Testis (tissue), 2 donors: ENCODE measurements at regions not wholly inside any gene's neighbourhood (a gene's known extent, or its start where the extent isn't known, plus 50 kb on each side); places are given as distances from the start of the nearest gene placed in this dataset.

ENCODE experiments used
- DNase-seq: peaks from one replicate; pipeline ENCODE4 v3.0.0-alpha.2; 2019
- H3K27ac ChIP-seq, 2 donors: fragments of 200-600 bp; sonication (generic); one replicate each; pipeline ENCODE4 v1.5.1; 2019
- H3K27me3 ChIP-seq: fragments of 200-600 bp; sonication (generic); one replicate; pipeline ENCODE4 v1.5.1; 2019
- H3K36me3 ChIP-seq: fragments of 200-600 bp; sonication (generic); one replicate; pipeline ENCODE4 v1.5.1; 2017; ENCODE audit warnings: low read depth; ENCODE audit errors: missing control alignments
- H3K4me1 ChIP-seq: fragments of 200-600 bp; sonication (generic); one replicate; pipeline ENCODE4 v1.5.1; 2019
- H3K4me3 ChIP-seq, 2 donors: fragments of 200-600 bp; sonication (generic); one replicate each; pipeline ENCODE4 v1.5.1; 2017 to 2019
- H3K9me3 ChIP-seq: fragments of 200-600 bp; sonication (generic); one replicate; pipeline ENCODE4 v1.5.1; 2017
- CTCF ChIP-seq, 3 experiments: fragments of 450-650 bp in 2 of 3; fragments of 200-600 bp in 1 of 3; sonication (generic) in 1 of 3; IDR thresholded peaks; one replicate each; pipeline ENCODE4 v1.5.1; 2016 to 2019; ENCODE audit warnings: antibody characterized with exemption in 3 of 3, mild to moderate bottlenecking in 2 of 3, moderate library complexity in 1 of 3
- POLR2A ChIP-seq: fragments of 450-650 bp; IDR thresholded peaks from one replicate; pipeline ENCODE4 v1.6.1; 2017; ENCODE audit warnings: antibody characterized with exemption, mild to moderate bottlenecking, moderate library complexity
- WGBS, 2 donors: methylation state at CpG; one replicate each; pipeline ENCODE4 v1.1.5; 2018; 5-methylcytosine and 5-hydroxymethylcytosine counted together
- intact Hi-C: fragments of 100-400 bp; cut with DNase I; formaldehyde crosslinking; loops from one replicate; pipeline ENCODE4 v1.15.1; 2023; ENCODE audit warnings: low total_unique reads

GRCh38 chr11:134678744-134679143, 266.7 kb upstream of the B3GAT1 start:
- TF ChIP-seq POLR2A (no peak), CTCF (IDR thresholded peaks at IDR 0.05) (no peak)
- no peak overlapping the region for H3K27ac ChIP-seq
- DNase-seq: no peak
- no peaks in the 10 kb centered on the region for H3K27me3 ChIP-seq
- no peaks in the 10 kb centered on the region for H3K9me3 ChIP-seq
- H3K4me1 ChIP-seq: no peaks in the 10 kb centered on the region
- intact Hi-C loops: no loop called here
- H3K4me3 ChIP-seq: no peak overlapping the region
- H3K36me3 ChIP-seq: no peaks in the 10 kb centered on the region
- 62 to 67% methylated on average over 3 of the region's 3 CpGs for WGBS, 2 donors

GRCh38 chr11:134677891-134678551, 266.0 kb upstream of the B3GAT1 start:
- TF ChIP-seq CTCF (IDR thresholded peaks at IDR 0.05): no peak
- no peak for TF ChIP-seq POLR2A
- Histone ChIP-seq H3K4me3 (no peak overlapping the region), H3K9me3 (no peaks in the 10 kb centered on the region), H3K27ac (no peak overlapping the region), H3K27me3 (no peaks in the 10 kb centered on the region), H3K4me1 (no peaks in the 10 kb centered on the region), H3K36me3 (no peaks in the 10 kb centered on the region)
- no peak for DNase-seq
- intact Hi-C loops: no loop called here
- WGBS, 2 donors: 70 to 89% methylated on average over 6 to 7 of the region's 7 CpGs

GRCh38 chr11:134677397-134677822, 265.4 kb upstream of the B3GAT1 start:
- Histone ChIP-seq H3K4me1 (no peaks in the 10 kb centered on the region), H3K27ac (no peak overlapping the region), H3K27me3 (no peaks in the 10 kb centered on the region), H3K9me3 (no peaks in the 10 kb centered on the region), H3K36me3 (no peaks in the 10 kb centered on the region), H3K4me3 (no peak overlapping the region)
- 91% methylated on average over 6 to 9 of the region's 9 CpGs for WGBS, 2 donors
- intact Hi-C loops: no loop called here
- no peak for DNase-seq
- TF ChIP-seq CTCF (IDR thresholded peaks at IDR 0.05) (no peak), POLR2A (no peak)

GRCh38 chr11:134676516-134677287, 264.7 kb upstream of the B3GAT1 start:
- Histone ChIP-seq H3K36me3 (no peaks in the 10 kb centered on the region), H3K4me3 (no peak overlapping the region), H3K27ac (no peak overlapping the region), H3K9me3 (no peaks in the 10 kb centered on the region), H3K27me3 (no peaks in the 10 kb centered on the region), H3K4me1 (no peaks in the 10 kb centered on the region)
- DNase-seq: no peak
- TF ChIP-seq CTCF (IDR thresholded peaks at IDR 0.05) (no peak), POLR2A (no peak)
- intact Hi-C loops: no loop called here
- 80 to 86% methylated on average over 7 to 16 of the region's 16 CpGs for WGBS, 2 donors

GRCh38 chr11:134675983-134676382, 263.9 kb upstream of the B3GAT1 start:
- Histone ChIP-seq H3K4me3 (no peak overlapping the region), H3K27me3 (no peaks in the 10 kb centered on the region), H3K9me3 (no peaks in the 10 kb centered on the region), H3K4me1 (no peaks in the 10 kb centered on the region), H3K27ac (no peak overlapping the region), H3K36me3 (no peaks in the 10 kb centered on the region)
- 71 to 77% methylated on average over 5 of the region's 5 CpGs for WGBS, 2 donors
- TF ChIP-seq POLR2A: no peak
- TF ChIP-seq CTCF (IDR thresholded peaks at IDR 0.05): no peak
- intact Hi-C loops: no loop called here
- no peak for DNase-seq
